ENCODE measurements at regions not wholly inside any gene's neighbourhood (a gene's known extent, or its start where the extent isn't known, plus 50 kb on each side); places are given as distances from the start of the nearest gene placed in this dataset.

- no peak overlapping the region for H4K91ac ChIP-seq (ENCODE audit: insufficient read depth, low read depth, low read length)
- no peak overlapping the region for H3K4ac ChIP-seq (ENCODE audit: low read depth, low read length)
- no peak overlapping the region for H3K14ac ChIP-seq (replicated peaks; ENCODE audit: low read depth, low read length)
- H3K4me2 ChIP-seq (ENCODE audit: low read depth, low read length), result no peak overlapping the region
- WGBS, 2 experiments (ENCODE audit: extremely low coverage in 2 of 2, insufficient read length in 1 of 2), result no CpG with 5 or more reads among the region's 1 CpG
- H3K27ac ChIP-seq (ENCODE audit: insufficient read depth, low read length), result no peak overlapping the region
- no peaks in the 10 kb centered on the region for H3K36me3 ChIP-seq (ENCODE audit: control insufficient read depth, insufficient read depth, low read length)
- H2BK5ac ChIP-seq (ENCODE audit: low read depth, low read length, poor library complexity, severe bottlenecking), result no peak overlapping the region
- intact Hi-C loops (cut with micrococcal nuclease), result no loop called here
- no peaks in the 10 kb centered on the region for H3K27me3 ChIP-seq (ENCODE audit: control insufficient read depth, insufficient read depth, low read length)
- no peak for ATAC-seq (ENCODE audit: low read depth)
- no peak overlapping the region for H2AK9ac ChIP-seq (replicated peaks; ENCODE audit: low read depth, low read length, poor library complexity)
- in situ Hi-C loops (cut with MboI; ENCODE audit: low sequenced_read_pairs), result no loop called here
- H2BK20ac ChIP-seq (ENCODE audit: low read depth, low read length), result no peak overlapping the region
- no peak overlapping the region for H3K4me3 ChIP-seq (ENCODE audit: insufficient read depth, low read depth, low read length)
- no peaks in the 10 kb centered on the region for H3K9me3 ChIP-seq (ENCODE audit: control insufficient read depth, insufficient read depth, low read length)
- no peaks in the 10 kb centered on the region for H4K20me1 ChIP-seq (ENCODE audit: insufficient read depth, low read length)
- DNase-seq, result no peak
- no peak overlapping the region for H4K5ac ChIP-seq (ENCODE audit: low read depth, low read length)
- no peaks in the 10 kb centered on the region for H3K9me1 ChIP-seq (ENCODE audit: insufficient read depth, low read length)
- no peak overlapping the region for H4K8ac ChIP-seq (ENCODE audit: low read depth in 2 of 2, low read length in 2 of 2)
- TF ChIP-seq CEBPB (IDR thresholded peaks at IDR 0.05; ENCODE audit: low read depth, low read length) (no peak), POLR2A (IDR thresholded peaks at IDR 0.05; ENCODE audit: low read depth, low read length) (no peak), MAZ (IDR thresholded peaks at IDR 0.05; ENCODE audit: borderline replicate concordance, low read depth, low read length) (no peak), RCOR1 (IDR thresholded peaks at IDR 0.05; ENCODE audit: insufficient replicate concordance, low read length) (no peak)
- dilution Hi-C loops (cut with HindIII; ENCODE audit: low sequenced_read_pairs, unreplicated experiment), result no loop called here
- no peak overlapping the region for H3K23ac ChIP-seq (ENCODE audit: low read depth, low read length)
- no peak overlapping the region for H3K18ac ChIP-seq (ENCODE audit: low read depth, low read length)
- H2BK120ac ChIP-seq (ENCODE audit: low read depth, low read length), result no peak overlapping the region
- H3K9ac ChIP-seq (ENCODE audit: low read depth, low read length), result no peak overlapping the region
- no peak overlapping the region for H3K56ac ChIP-seq (ENCODE audit: extremely low read depth, insufficient read depth, low read length)
- BruUV-seq (replicated peaks), result no TSS peak
- CTCF ChIA-PET, result interaction anchor here (0.6 kb wide), 1 partner anchor 875 kb away, joined by 4 read pairs; no protein-coding TSS in a partner anchor
- H3K79me1 ChIP-seq (ENCODE audit: low read depth in 1 of 2, low read length in 2 of 2), result no peaks in the 10 kb centered on the region
- H3K4me1 ChIP-seq (ENCODE audit: control insufficient read depth, insufficient read depth, low read length), result no peaks in the 10 kb centered on the region
- POLR2A ChIA-PET (ENCODE audit: unreplicated experiment), result no interaction called here
- H2AK5ac ChIP-seq (ENCODE audit: low read depth, low read length), result no peak overlapping the region
- no peak overlapping the region for H2AFZ ChIP-seq (replicated peaks; ENCODE audit: low read length, poor library complexity)
- H2BK15ac ChIP-seq (ENCODE audit: low read depth, low read length), result no peak overlapping the region
Observed at GRCh38 chr1:118390955-118391354, 205.9 kb upstream of the SPAG17 start.
